ENCODE measurements at regions not wholly inside any gene's neighbourhood (a gene's known extent, or its start where the extent isn't known, plus 50 kb on each side); places are given as distances from the start of the nearest gene placed in this dataset.
"Not testable (repeated sequence)": the region's sequence is repeated elsewhere in the genome, so short reads cannot be mapped to it uniquely, and the experiment has no call there.

- no peak for FAIRE-seq
Measured at GRCh38 chr13:91032104-91032503, 315.4 kb upstream of the MIR17HG start.

- FAIRE-seq: no peak
Measured at GRCh38 chr13:91036886-91037285, 310.6 kb upstream of the MIR17HG start.

GRCh38 chr13:91042870-91043269, 304.6 kb upstream of the MIR17HG start:
- FAIRE-seq: no peak

DNA sequence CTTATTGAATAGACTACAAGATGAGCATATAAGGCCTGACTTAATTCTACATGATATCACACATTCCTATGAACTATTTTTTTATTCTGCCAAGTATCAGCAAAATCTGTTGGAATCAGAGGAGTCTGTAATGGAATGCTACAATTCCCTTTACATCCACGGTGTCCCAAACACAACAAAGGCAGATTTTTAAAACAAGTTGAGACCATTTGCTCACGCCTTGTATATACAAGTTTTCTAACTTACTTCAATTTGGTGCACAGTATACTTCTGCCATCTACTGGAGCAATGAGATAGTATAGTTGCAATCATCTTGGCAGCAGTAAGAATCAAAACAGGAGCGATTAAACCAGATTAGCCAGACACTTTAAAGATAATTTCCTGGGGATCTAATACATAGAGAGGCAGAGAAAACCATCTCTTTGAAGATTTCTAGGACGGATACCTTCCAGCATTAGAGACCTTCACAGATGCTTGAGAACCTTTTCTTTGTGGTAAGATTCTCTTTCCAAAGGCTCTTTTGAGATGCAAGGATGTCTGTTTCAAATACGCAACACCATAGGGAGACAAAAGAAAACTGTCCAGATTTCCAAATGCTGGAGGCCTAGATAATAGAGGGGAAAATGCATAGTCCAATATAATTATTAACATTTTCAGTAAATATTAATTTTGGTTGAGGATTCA, 302.0 kb upstream of the MIR17HG start:
- peak; percentile 19 for FAIRE-seq

GRCh38 chr13:91046715-91047327, 300.7 kb upstream of the MIR17HG start:
- no peak for FAIRE-seq

DNA sequence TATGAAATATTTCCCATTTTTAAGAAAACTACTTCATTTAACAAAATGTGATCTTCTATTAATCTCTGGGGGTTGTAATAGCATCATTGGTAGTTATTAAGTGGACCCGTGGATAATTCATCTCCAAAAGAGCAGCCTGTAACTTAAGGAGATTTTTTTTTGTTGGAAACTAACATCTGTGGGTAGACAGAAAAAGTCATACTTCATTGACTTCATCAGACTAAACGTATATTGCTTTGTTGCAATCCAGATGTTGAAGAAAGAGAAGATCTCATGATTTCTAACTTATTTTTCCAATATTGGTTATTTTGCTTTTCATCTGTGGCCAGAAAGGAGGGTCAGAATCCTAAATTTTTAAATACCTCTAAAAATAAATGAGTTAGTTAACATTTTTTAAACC, 296.5 kb upstream of the MIR17HG start:
- no peak for FAIRE-seq

DNA sequence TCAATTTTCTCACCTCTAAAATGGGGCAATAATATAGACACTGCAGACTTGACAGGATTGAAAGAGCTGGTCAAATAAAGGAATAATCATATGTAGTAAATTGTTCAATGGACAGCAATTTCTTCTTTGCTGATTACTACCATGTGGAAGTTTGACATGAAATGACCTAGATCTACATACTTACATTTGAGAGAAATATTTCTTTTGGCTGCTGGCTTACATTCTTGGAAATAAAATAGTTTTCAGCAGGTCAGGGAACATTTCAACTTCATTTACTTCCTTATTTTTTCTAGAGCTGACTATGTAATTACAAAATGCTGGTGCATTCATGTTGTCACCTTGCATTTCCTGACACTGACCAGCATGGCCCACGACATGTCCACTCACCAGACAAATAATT, 294.6 kb upstream of the MIR17HG start:
- FAIRE-seq: no peak

GRCh38 chr13:91053318-91054065, 294.0 kb upstream of the MIR17HG start:
- FAIRE-seq: no peak

- no peak for FAIRE-seq
Measured at GRCh38 chr13:91054902-91055301, 292.6 kb upstream of the MIR17HG start.

DNA sequence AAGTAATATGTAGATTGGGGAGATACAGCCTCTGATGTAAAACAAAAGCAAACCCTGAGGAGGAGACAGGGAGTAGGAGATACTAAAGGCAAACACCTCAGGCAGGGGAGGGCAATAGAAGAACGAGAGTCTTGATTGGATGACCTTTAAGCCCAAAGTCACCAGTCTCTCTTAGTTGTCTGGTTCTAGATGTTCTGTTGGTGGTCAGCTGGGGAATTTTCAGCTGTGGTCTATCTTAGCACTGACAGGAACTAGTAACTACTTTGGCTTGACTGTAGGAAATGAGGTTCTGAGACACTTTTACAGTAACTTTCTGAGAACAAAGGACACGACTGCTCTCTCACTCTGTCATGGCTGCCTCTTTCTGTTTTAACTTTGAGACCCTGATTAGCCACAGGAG, 290.7 kb upstream of the MIR17HG start:
- no peak for FAIRE-seq

DNA sequence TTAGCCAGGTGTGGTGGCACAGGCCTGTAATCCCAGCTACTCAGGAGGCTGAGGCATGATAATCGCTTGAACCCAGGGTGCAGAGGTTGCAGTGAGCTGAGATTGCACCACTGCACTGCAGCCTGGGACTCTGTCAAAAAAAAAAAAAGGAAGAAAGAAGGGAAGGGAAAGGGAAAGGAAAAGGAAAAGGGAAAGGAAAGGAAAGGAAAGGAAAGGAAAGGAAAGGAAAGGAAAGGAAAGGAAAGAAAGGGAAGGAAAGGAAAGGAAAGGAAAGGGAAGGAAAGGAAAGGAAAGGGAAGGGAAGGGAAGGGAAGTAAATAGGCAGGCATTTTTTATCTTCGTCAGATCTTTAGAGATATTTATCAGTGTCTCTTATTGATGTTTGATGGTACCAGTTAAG, 290.0 kb upstream of the MIR17HG start:
- not testable (repeated sequence) for FAIRE-seq

DNA sequence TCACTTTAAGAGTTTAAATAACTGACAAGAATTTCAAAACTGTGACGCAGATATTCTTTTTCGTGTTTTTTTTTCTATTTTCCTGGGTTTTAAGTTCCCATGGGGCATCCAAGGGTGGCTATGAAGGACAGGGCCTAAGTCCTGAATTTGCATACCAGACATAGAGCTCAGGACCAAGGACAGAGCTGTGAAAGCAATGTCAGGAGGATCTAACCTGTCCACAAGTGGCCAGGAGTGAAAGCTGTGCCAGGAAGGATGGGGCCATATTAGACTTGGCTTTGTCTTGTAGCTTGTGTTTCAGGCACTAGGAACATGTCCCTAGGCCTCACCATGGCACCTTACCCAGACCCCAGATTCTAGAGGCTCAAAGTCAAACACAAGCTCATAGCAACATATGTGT, 289.4 kb upstream of the MIR17HG start:
- FAIRE-seq: no peak

DNA sequence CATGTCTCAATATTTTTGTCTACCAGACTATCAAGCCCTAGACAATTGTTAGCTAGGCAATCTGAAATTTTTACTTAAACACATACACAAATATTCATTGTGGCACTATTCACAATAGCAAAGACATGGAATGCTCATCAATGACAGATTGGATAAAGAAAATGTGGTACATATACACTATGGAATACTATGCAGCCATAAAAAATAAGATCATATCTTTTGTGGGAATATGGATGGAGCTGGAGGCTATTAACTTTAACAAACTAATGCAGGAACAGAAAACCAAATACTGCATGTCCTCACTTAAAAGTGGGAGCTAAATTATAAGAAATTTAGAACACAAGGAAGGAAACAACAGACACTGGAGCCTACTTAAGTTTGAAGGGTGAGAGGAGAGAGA, 288.6 kb upstream of the MIR17HG start:
- no peak for FAIRE-seq

GRCh38 chr13:91066745-91067144, 280.7 kb upstream of the MIR17HG start:
- FAIRE-seq: no peak

GRCh38 chr13:91072486-91072885, 275.0 kb upstream of the MIR17HG start:
- no peak for FAIRE-seq

DNA sequence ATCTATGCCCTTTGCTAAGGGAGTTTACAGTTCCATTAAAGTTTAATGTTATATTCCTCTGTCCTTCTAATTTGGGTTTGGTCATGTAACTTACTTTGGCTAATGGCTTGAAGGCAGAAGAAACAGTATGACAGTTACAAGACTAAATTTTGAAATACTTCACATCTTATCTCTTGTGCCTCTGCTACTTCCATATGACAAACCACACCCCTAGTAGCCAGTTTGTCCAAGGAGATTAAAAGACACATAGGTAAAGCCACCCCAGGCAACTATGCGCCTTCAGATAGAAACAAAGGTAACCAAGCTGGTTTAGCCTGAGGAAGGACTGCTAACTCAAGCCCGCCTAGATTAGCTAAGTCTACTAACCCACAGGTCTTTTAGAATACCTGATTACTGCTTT, 273.4 kb upstream of the MIR17HG start:
- FAIRE-seq: no peak

DNA sequence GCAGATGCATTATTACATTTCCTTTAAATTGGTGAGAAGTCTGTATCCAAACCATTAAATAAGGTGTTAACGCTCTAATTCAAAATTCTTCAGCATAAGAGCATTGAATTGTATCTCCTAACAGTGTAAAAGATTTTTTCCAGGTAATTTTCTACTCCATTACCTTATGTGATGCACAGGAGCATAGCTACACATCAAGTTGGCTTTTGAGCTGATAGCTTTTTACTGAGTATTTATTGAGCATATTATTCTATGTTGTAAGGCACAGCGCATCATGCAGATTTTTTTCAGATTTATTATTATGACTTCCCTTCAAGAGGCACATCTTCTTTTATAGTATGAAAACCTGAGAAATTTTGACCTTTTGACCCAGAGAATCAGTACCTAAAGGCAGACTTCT, 270.7 kb upstream of the MIR17HG start:
- no peak for FAIRE-seq

DNA sequence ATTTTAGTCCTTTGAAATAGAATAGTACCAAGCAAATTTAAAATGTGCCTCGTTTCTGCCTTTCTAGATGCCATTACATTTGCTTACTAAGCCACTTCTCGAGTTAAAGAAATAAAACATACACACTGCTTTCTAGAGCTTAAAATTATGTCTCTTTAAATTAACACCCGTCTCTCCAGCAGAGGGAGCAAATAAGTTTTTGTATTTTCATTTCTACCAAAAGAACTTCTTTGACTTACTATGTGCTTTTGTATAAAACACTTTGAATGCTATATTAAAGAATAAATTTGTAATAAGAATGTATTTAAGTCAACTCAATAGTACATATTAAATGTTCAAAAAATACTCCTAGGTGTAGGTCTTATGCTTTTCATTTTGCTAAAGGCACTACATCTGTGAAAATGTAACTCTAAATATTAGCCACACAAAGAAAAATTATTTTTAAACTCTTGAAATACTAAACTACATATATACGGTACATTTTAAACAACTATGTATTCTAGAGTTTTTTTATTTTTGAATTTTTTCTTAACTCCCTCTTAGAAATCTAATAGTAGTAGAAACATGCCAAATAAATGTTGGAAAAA, 269.3 kb upstream of the MIR17HG start:
- FAIRE-seq: peak; percentile 50

DNA sequence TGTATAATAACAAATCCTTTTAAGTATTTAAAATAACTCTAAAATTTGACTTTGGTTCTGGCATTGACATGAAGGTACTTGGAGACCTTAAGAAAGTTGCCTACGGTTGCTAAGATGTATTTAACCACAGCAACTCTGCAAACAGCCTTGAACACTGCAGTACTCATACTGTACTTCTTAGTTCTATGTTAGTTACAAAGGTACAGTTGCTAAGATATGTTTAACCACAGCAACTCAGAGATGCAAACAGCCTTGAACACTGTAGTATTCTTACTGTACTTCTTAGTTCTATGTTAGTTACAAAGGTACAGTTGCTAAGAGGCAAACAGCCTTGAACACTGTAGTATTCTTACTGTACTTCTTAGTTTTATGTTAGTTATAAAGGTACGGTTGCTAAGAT, 268.3 kb upstream of the MIR17HG start:
- FAIRE-seq: no peak

DNA sequence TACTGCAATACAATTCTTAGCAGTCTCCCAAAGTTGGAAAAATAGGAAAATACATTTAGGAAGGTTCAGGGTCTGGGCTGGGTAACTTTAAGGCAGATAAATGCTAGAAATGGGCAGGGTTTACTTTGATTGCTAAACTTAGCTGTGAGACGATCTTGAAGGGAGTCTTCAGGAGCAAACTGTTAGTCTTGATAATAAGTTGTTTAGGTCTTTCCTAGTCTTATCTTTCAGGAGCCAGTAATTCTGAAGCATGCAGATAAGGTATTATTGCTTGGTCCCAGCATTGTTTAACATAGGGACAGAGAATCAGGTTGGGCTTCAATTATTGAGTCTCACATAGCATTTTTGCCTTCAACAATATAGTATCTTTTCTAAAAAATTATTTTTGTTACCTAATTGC, 262.4 kb upstream of the MIR17HG start:
- FAIRE-seq: no peak

DNA sequence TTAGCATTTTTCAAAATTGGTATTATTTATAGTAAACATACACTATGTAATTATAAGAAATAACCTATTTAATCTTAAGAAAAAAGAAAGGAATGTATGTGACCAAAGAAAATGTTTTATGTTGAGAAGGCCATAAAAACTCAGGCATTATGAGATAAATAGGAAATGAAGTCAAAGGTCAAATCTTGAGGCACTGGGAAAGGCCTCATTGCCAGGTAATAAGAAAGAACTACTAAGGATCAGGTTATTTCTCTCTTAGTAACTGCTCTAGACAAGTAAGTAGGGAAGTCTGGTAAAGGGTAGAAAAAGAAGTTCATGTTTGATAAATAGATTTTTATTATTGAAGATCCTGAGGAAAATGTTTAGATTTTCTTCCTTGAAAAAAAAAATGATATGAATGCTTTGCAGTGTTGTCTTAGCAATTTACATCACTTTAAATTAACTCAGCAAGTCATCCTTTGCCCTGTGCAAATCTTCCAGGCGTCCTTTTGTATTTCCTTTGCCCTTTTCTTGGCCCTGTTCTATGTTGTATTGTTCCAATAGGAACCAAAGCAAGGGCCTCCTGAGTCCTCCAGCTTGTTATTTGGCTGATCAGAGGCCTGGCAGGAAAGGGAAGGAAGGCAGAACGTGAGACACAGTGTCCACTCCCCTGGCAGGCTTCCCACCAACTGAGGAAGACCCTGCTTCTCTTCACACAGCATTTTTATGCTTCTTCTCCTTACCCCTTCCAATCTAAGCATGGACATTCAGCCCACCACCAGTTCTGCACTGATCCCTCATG, 260.4 kb upstream of the MIR17HG start:
- no peak for FAIRE-seq

GRCh38 chr13:91097269-91097668, 250.2 kb upstream of the MIR17HG start:
- FAIRE-seq: no peak

- FAIRE-seq: no peak
Measured at GRCh38 chr13:91099877-91100276, 247.6 kb upstream of the MIR17HG start.
